GM12878 (cell line): ENCODE measurements at regions not wholly inside any gene's neighbourhood (a gene's known extent, or its start where the extent isn't known, plus 50 kb on each side); places are given as distances from the start of the nearest gene placed in this dataset.

Source experiments
- ATAC-seq: fragments of 200-7000 bp; cut with Tn5 transposase; 3 replicates; pipeline ENCODE4 v1.9.1; 2020; ENCODE audit warnings: mild to moderate bottlenecking, moderate library complexity
- BruUV-seq: library from RNA; stranded (reverse); fragments of 400-500 nt; replicated peaks from 2 replicates; lab custom pipeline; 2021; lab: Mats Ljungman, UMichigan
- CTCF ChIA-PET: fragments of 300-600 bp; sonication (Branson Sonifier 250); formaldehyde crosslinking; extraction: SDS; loops from one replicate; lab custom pipeline; 2021; ENCODE audit warnings: inconsistent platforms; lab: Yijun Ruan, JAX
- POLR2A ChIA-PET: fragments of 350-600 bp; formaldehyde crosslinking; extraction: SDS; loops from one replicate; lab custom pipeline; 2021; ENCODE audit warnings: inconsistent platforms; lab: Charles Lee
- RAD21 ChIA-PET: fragments of 300-600 bp; sonication (Branson Sonifier 250); formaldehyde crosslinking; loops from one replicate; lab custom pipeline; 2023; ENCODE audit warnings: antibody characterized with exemption; ENCODE audit not compliant: unreplicated experiment; lab: Charles Lee
- SMC1A ChIA-PET: fragments of 300-600 bp; sonication (Branson Sonifier 250); formaldehyde crosslinking; loops from one replicate; lab custom pipeline; 2023; ENCODE audit not compliant: unreplicated experiment, uncharacterized antibody; lab: Charles Lee
- DNase-seq: peaks from one replicate; pipeline ENCODE4 v3.0.0-alpha.2; 2011; ENCODE audit warnings: low read depth, low spot score
- FAIRE-seq: peaks from 3 replicates; lab custom pipeline; 2011; peaks lifted over from hg19 to GRCh38; lab: Jason Lieb, UNC
- H2AFZ ChIP-seq: 2 replicates; pipeline ENCODE4 v1.6.0; 2011; ENCODE audit warnings: low read depth, low read length, control low read depth; ENCODE audit not compliant: control insufficient read depth
- H3K27ac ChIP-seq: 2 replicates; pipeline ENCODE4 v1.5.1; 2011; ENCODE audit warnings: control low read depth; ENCODE audit not compliant: control insufficient read depth, insufficient read depth
- H3K27me3 ChIP-seq, 2 experiments: replicated peaks in 1 of 2; 2 replicates each; pipeline versions ENCODE4 v1.6.0 to v1.6.1; 2011; ENCODE audit warnings: low read length in 1 of 2; ENCODE audit not compliant: control insufficient read depth in 2 of 2, insufficient read depth in 2 of 2
- H3K36me3 ChIP-seq, 2 experiments: 2 replicates each; pipeline ENCODE4 v1.5.1; 2011; ENCODE audit warnings: low read length in 1 of 2; ENCODE audit not compliant: control insufficient read depth in 2 of 2, insufficient read depth in 2 of 2
- H3K4me1 ChIP-seq: 2 replicates; pipeline ENCODE4 v1.6.1; 2011; ENCODE audit warnings: mild to moderate bottlenecking, low read length, moderate library complexity, mixed read lengths; ENCODE audit not compliant: control insufficient read depth, insufficient read depth
- H3K4me2 ChIP-seq: 2 replicates; pipeline ENCODE4 v1.6.0; 2011; ENCODE audit warnings: control low read depth; ENCODE audit not compliant: control insufficient read depth, insufficient read depth
- H3K4me3 ChIP-seq: fragments of 200-600 bp; sonication (generic); 2 replicates; pipeline ENCODE4 v1.5.1; 2016
- H3K79me2 ChIP-seq: 2 replicates; pipeline ENCODE4 v1.6.0; 2011; ENCODE audit warnings: low read length; ENCODE audit not compliant: control insufficient read depth, insufficient read depth
- H3K9ac ChIP-seq: 2 replicates; pipeline ENCODE4 v1.8.0; 2011; ENCODE audit warnings: low read length, control low read depth, mixed read lengths; ENCODE audit not compliant: control insufficient read depth, insufficient read depth
- H3K9me3 ChIP-seq: replicated peaks from 3 replicates; pipeline ENCODE4 v1.5.1; 2011; ENCODE audit warnings: mild to moderate bottlenecking, low read length; ENCODE audit not compliant: control insufficient read depth, insufficient read depth
- H4K20me1 ChIP-seq: 2 replicates; pipeline ENCODE4 v1.6.0; 2011; ENCODE audit not compliant: control insufficient read depth, insufficient read depth
- BACH1 ChIP-seq: fragments of 450-650 bp; IDR thresholded peaks from 2 replicates; pipeline ENCODE4 v1.6.1; 2017; ENCODE audit warnings: mild to moderate bottlenecking, borderline replicate concordance
- JUNB ChIP-seq: IDR thresholded peaks from 2 replicates; pipeline ENCODE4 v1.6.1; 2016; ENCODE audit warnings: antibody characterized with exemption, mild to moderate bottlenecking
- RAD21 ChIP-seq: IDR thresholded peaks from 2 replicates; pipeline ENCODE4 v1.6.1; 2011; ENCODE audit warnings: mild to moderate bottlenecking, low read depth, low read length, moderate library complexity; ENCODE audit not compliant: insufficient read depth
- SPI1 ChIP-seq: IDR thresholded peaks from 2 replicates; pipeline ENCODE4 v1.6.1; 2011; ENCODE audit warnings: low read depth, mild to moderate bottlenecking, low read length, moderate library complexity, borderline replicate concordance; ENCODE audit not compliant: insufficient read depth
- WGBS: methylation state at CpG from one replicate; pipeline ENCODE4 v1.1.6; 2016; ENCODE audit warnings: low lambda C conversion rate; ENCODE audit not compliant: insufficient replicate concordance, insufficient coverage; ENCODE audit errors: missing lambda C conversion rate; 5-methylcytosine and 5-hydroxymethylcytosine counted together
- in situ Hi-C: fragments of 300-500 bp; cut with MboI; formaldehyde crosslinking; loops from 9 replicates; pipeline ENCODE4 v1.14.3; 2018; ENCODE audit warnings: mixed read lengths
- intact Hi-C: fragments of 100-400 bp; cut with micrococcal nuclease; formaldehyde crosslinking; loops from one replicate; pipeline ENCODE4 v1.14.2; 2022; ENCODE audit not compliant: unreplicated experiment
- TF ChIP-seq, protein P1 (sequence below): fragments of 450-650 bp; formaldehyde crosslinking; IDR thresholded peaks from 2 replicates; pipeline ENCODE4 v1.5.0; 2022; ENCODE audit warnings: mild to moderate bottlenecking, missing genetic modification characterization
- TF ChIP-seq, protein P2 (sequence below): fragments of 450-650 bp; IDR thresholded peaks from 2 replicates; pipeline ENCODE4 v1.6.1; 2017; ENCODE audit warnings: borderline replicate concordance

DNA sequence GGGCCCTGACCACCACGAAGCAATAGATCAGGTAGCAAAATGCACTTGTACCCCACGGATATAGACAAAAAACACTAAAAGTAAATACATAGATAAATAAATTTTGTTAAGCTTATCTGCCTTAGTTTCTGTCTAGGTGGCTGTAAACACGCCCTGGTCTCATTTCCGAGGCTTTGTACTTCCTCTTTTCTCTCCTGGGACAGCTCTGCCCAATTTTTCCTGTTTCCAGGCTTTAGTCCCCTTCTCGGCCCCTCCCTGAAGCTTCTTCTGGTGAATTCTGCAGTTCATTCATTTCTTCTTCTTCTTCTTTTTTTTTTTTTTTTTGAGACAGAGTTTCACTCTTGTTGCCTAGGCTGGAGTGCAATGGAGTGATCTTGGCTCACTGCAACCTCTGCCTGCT is 73.4 kb upstream of the STOX2 start:
- Histone ChIP-seq H3K27me3 (no peaks in the 10 kb centered on the region), H3K4me2 (no peak overlapping the region), H3K9ac (no peak overlapping the region), H3K79me2 (no peaks in the 10 kb centered on the region), H3K36me3 (no peaks in the 10 kb centered on the region), H2AFZ (no peak overlapping the region), H3K4me1 (no peaks in the 10 kb centered on the region), H3K4me3 (no peak overlapping the region), H3K27ac (no peak overlapping the region), H4K20me1 (no peaks in the 10 kb centered on the region), H3K9me3 (no peaks in the 10 kb centered on the region)
- 0 out of 3 replicates have a peak, but pooled peaks have one; percentile 32 for ATAC-seq
- intact Hi-C loops (no loop called here), in situ Hi-C loops (no loop called here)
- DNase-seq = no peak
- no TSS peak for BruUV-seq
- ChIA-PET RAD21 (no interaction called here), CTCF (interaction anchor here (1.6 kb wide), 2 partner anchors 9 to 336 kb away, joined by 3 to 6 read pairs; no protein-coding TSS in a partner anchor), SMC1A (interaction anchor here (0.6 kb wide), 1 partner anchor 120 kb away, joined by 3 read pairs; no protein-coding TSS in a partner anchor), POLR2A (no interaction called here)
- TF ChIP-seq SPI1 = peak; percentile 17; the same call in 1 of the 2 replicates
- TF ChIP-seq BACH1 = no peak
- no peak for TF ChIP-seq RAD21
- TF ChIP-seq, protein P1, sequence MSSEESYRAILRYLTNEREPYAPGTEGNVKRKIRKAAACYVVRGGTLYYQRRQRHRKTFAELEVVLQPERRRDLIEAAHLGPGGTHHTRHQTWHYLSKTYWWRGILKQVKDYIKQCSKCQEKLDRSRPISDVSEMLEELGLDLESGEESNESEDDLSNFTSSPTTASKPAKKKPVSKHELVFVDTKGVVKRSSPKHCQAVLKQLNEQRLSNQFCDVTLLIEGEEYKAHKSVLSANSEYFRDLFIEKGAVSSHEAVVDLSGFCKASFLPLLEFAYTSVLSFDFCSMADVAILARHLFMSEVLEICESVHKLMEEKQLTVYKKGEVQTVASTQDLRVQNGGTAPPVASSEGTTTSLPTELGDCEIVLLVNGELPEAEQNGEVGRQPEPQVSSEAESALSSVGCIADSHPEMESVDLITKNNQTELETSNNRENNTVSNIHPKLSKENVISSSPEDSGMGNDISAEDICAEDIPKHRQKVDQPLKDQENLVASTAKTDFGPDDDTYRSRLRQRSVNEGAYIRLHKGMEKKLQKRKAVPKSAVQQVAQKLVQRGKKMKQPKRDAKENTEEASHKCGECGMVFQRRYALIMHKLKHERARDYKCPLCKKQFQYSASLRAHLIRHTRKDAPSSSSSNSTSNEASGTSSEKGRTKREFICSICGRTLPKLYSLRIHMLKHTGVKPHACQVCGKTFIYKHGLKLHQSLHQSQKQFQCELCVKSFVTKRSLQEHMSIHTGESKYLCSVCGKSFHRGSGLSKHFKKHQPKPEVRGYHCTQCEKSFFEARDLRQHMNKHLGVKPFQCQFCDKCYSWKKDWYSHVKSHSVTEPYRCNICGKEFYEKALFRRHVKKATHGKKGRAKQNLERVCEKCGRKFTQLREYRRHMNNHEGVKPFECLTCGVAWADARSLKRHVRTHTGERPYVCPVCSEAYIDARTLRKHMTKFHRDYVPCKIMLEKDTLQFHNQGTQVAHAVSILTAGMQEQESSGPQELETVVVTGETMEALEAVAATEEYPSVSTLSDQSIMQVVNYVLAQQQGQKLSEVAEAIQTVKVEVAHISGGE (CRISPR knock-in tag) = no peak
- TF ChIP-seq, protein P2, sequence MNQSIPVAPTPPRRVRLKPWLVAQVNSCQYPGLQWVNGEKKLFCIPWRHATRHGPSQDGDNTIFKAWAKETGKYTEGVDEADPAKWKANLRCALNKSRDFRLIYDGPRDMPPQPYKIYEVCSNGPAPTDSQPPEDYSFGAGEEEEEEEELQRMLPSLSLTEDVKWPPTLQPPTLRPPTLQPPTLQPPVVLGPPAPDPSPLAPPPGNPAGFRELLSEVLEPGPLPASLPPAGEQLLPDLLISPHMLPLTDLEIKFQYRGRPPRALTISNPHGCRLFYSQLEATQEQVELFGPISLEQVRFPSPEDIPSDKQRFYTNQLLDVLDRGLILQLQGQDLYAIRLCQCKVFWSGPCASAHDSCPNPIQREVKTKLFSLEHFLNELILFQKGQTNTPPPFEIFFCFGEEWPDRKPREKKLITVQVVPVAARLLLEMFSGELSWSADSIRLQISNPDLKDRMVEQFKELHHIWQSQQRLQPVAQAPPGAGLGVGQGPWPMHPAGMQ = no peak
- no peak for TF ChIP-seq JUNB
- no peak for FAIRE-seq
- 0% methylated on average over 5 of the region's 5 CpGs for WGBS
